B cell (primary cell): ENCODE measurements at regions not wholly inside any gene's neighbourhood (a gene's known extent, or its start where the extent isn't known, plus 50 kb on each side); places are given as distances from the start of the nearest gene placed in this dataset.

Source experiments
- ATAC-seq: fragments of 200-7000 bp; cut with Tn5 transposase; one replicate; pipeline ENCODE4 v1.10.0; 2021; ENCODE audit warnings: low read depth, mild to moderate bottlenecking, moderate number of reproducible peaks, moderate library complexity
- CTCF ChIA-PET: fragments of 350-600 bp; sonication (Branson Sonifier 250); formaldehyde crosslinking; loops from one replicate; lab custom pipeline; 2021; ENCODE audit warnings: antibody characterized with exemption, inconsistent platforms; lab: Charles Lee
- POLR2A ChIA-PET: fragments of 350-600 bp; sonication (Branson Sonifier 250); formaldehyde crosslinking; loops from one replicate; lab custom pipeline; 2021; ENCODE audit warnings: antibody characterized with exemption; lab: Charles Lee
- DNase-seq: peaks from one replicate; pipeline ENCODE4 v3.0.0; 2013
- H2AFZ ChIP-seq: 2 replicates; pipeline ENCODE4 v1.6.1; 2012; ENCODE audit warnings: mild to moderate bottlenecking, low read depth, low read length; ENCODE audit not compliant: insufficient read depth, poor library complexity, severe bottlenecking
- H3K27ac ChIP-seq, 2 donors: 1 replicate in 1 of 2; 2 replicates in 1 of 2; pipeline ENCODE4 v1.5.1; 2012 to 2013; ENCODE audit warnings: low read length in 2 of 2, mild to moderate bottlenecking in 2 of 2, moderate library complexity in 1 of 2
- H3K27me3 ChIP-seq, 4 experiments: fragments of 200-600 bp in 1 of 4; sonication (generic) in 1 of 4; replicated peaks in 1 of 4; 1 replicate in 2 of 4; 2 replicates in 2 of 4; pipeline versions ENCODE4 v1.6.1 to v1.7.0; 2013 to 2016; ENCODE audit warnings: low read length in 3 of 4, mild to moderate bottlenecking in 2 of 4, mixed read lengths in 1 of 4, moderate library complexity in 1 of 4; ENCODE audit not compliant: insufficient read depth in 4 of 4, control insufficient read depth in 3 of 4; ENCODE audit errors: control extremely low read depth in 1 of 4
- H3K36me3 ChIP-seq, 2 experiments: replicated peaks in 1 of 2; 1 replicate in 1 of 2; 2 replicates in 1 of 2; pipeline versions ENCODE4 v1.6.1 to v1.7.1; 2013; ENCODE audit warnings: low read length in 1 of 2; ENCODE audit not compliant: insufficient read depth in 2 of 2, control insufficient read depth in 1 of 2; ENCODE audit errors: control extremely low read depth in 1 of 2, extremely low read depth in 1 of 2
- H3K4me1 ChIP-seq, 2 donors: fragments of 200-600 bp in 1 of 2; sonication (generic) in 1 of 2; 1 replicate in 1 of 2; 2 replicates in 1 of 2; pipeline versions ENCODE4 v1.5.1 to v1.6.1; 2013 to 2017; ENCODE audit warnings: low read length in 2 of 2; ENCODE audit not compliant: control insufficient read depth in 2 of 2, insufficient read depth in 2 of 2
- H3K4me2 ChIP-seq: replicated peaks from 2 replicates; pipeline ENCODE3; 2012; ENCODE audit warnings: mild to moderate bottlenecking, low read depth, low read length; ENCODE audit not compliant: poor library complexity, severe bottlenecking
- H3K4me3 ChIP-seq, 5 experiments: fragments of 200-600 bp in 1 of 5; sonication (generic) in 1 of 5; 1 replicate in 3 of 5; 2 replicates in 2 of 5; pipeline versions ENCODE4 v1.5.1 to v1.7.0; 2011 to 2016; ENCODE audit warnings: low read length in 4 of 5, mild to moderate bottlenecking in 4 of 5, low read depth in 2 of 5, control low read depth in 1 of 5, moderate library complexity in 1 of 5; ENCODE audit not compliant: insufficient read depth in 1 of 5; ENCODE audit errors: control extremely low read depth in 1 of 5, extremely low read depth in 1 of 5
- H3K79me2 ChIP-seq: fragments of 200-600 bp; sonication (generic); one replicate; pipeline ENCODE4 v1.6.0; 2016; ENCODE audit warnings: low read length; ENCODE audit not compliant: control insufficient read depth, insufficient read depth
- H3K9ac ChIP-seq: fragments of 200-600 bp; sonication (generic); 2 replicates; pipeline ENCODE4 v1.6.1; 2017; ENCODE audit warnings: mild to moderate bottlenecking, low read length, moderate library complexity
- H3K9me3 ChIP-seq, 3 donors: one replicate each; pipeline versions ENCODE4 v1.6.1 to v1.7.1; 2013; ENCODE audit warnings: low read length in 2 of 3; ENCODE audit not compliant: control insufficient read depth in 2 of 3, insufficient read depth in 1 of 3; ENCODE audit errors: control extremely low read depth in 1 of 3
- H4K20me1 ChIP-seq: 2 replicates; pipeline ENCODE4 v1.6.0; 2012; ENCODE audit warnings: mild to moderate bottlenecking, low read length; ENCODE audit not compliant: insufficient read depth, control insufficient read depth, poor library complexity, severe bottlenecking
- H3K27ac Mint-ChIP-seq: one replicate; pipeline ENCODE4 v1.8.0; 2021; ENCODE audit warnings: mixed read lengths
- H3K27me3 Mint-ChIP-seq: one replicate; pipeline ENCODE4 v1.8.0; 2021; ENCODE audit warnings: mixed read lengths
- H3K4me1 Mint-ChIP-seq: one replicate; pipeline ENCODE4 v1.8.0; 2021; ENCODE audit warnings: mixed read lengths
- H3K4me3 Mint-ChIP-seq: one replicate; pipeline ENCODE4 v1.8.0; 2021; ENCODE audit warnings: mixed read lengths
- H3K9me3 Mint-ChIP-seq: one replicate; pipeline ENCODE4 v1.8.0; 2022; ENCODE audit warnings: mixed read lengths; ENCODE audit not compliant: insufficient read depth
- EZH2 ChIP-seq: IDR thresholded peaks from 2 replicates; pipeline ENCODE4 v1.6.1; 2012; ENCODE audit warnings: borderline replicate concordance, low read depth, mild to moderate bottlenecking, moderate library complexity, low read length; ENCODE audit not compliant: insufficient read depth, poor library complexity, severe bottlenecking
- WGBS: methylation state at CpG from one replicate; pipeline ENCODE4 v1.1.5; 2013; ENCODE audit warnings: missing lambda C conversion rate; ENCODE audit not compliant: insufficient coverage; 5-methylcytosine and 5-hydroxymethylcytosine counted together
- intact Hi-C: fragments of 100-400 bp; cut with micrococcal nuclease; formaldehyde crosslinking; loops from one replicate; pipeline ENCODE4 v1.10.0; 2022
- TF ChIP-seq, protein P1 (sequence below): fragments of 200-600 bp; IDR thresholded peaks from one replicate; pipeline ENCODE4 v1.8.0; 2022; ENCODE audit warnings: antibody characterized with exemption, mild to moderate bottlenecking

DNA sequence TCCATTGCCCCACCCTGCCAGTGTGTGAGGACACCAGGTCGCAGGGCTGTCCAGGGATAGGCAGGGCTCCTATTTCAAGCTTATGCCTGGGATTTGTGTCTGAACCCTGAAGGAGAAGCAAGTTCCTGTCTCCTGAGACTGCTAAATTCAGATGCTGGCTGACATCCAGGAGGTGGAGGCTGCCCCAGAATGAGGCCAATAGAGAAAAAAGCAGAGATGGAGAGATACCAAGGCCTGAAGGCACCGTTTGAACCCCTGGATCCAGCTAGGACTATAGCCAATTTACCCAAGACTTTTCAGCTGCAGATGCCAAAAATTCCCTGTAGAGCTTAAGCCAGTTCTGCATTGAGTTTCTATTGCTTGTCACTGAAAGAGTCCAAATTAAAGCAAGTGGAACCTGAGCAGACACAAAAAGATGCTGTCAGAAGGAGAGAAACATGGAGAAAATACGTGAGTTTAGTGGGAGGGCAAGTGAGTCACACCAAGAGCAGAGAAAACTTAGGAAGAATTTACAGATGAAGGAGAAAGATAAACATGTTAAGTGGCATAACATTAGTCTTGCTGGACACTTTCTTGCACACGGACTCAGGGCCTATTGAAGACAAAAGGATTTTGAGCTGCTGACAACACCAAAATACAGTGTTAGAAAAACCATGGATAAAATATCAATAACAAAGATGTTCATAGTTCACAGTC is 148.6 kb downstream of the CNTN3 start:
- H3K4me1 Mint-ChIP-seq, result no peaks in the 10 kb centered on the region
- Histone ChIP-seq H3K27me3 (no peaks in the 10 kb centered on the region), H3K36me3 (no peaks in the 10 kb centered on the region), H3K9ac (no peak overlapping the region), H3K4me2 (no peak overlapping the region), H3K4me1 (no peaks in the 10 kb centered on the region), H3K27ac (no peak overlapping the region), H3K9me3 (peaks cover 0 to 4% (median 3%) of the 10 kb centered on the region in 3 donors), H3K79me2 (no peaks in the 10 kb centered on the region), H3K4me3 (no peak overlapping the region), H2AFZ (no peak overlapping the region), H4K20me1 (no peaks in the 10 kb centered on the region)
- CTCF ChIA-PET, result no interaction called here
- no peak overlapping the region for H3K4me3 Mint-ChIP-seq
- DNase-seq (no peak), ATAC-seq (no peak)
- TF ChIP-seq, protein P1, sequence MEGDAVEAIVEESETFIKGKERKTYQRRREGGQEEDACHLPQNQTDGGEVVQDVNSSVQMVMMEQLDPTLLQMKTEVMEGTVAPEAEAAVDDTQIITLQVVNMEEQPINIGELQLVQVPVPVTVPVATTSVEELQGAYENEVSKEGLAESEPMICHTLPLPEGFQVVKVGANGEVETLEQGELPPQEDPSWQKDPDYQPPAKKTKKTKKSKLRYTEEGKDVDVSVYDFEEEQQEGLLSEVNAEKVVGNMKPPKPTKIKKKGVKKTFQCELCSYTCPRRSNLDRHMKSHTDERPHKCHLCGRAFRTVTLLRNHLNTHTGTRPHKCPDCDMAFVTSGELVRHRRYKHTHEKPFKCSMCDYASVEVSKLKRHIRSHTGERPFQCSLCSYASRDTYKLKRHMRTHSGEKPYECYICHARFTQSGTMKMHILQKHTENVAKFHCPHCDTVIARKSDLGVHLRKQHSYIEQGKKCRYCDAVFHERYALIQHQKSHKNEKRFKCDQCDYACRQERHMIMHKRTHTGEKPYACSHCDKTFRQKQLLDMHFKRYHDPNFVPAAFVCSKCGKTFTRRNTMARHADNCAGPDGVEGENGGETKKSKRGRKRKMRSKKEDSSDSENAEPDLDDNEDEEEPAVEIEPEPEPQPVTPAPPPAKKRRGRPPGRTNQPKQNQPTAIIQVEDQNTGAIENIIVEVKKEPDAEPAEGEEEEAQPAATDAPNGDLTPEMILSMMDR, result no peak
- no peak for TF ChIP-seq EZH2
- intact Hi-C loops, result no loop called here
- POLR2A ChIA-PET, result no interaction called here
- WGBS, result 40% methylated on average over 3 of the region's 4 CpGs
- no peaks in the 10 kb centered on the region for H3K27me3 Mint-ChIP-seq
- no peaks in the 10 kb centered on the region for H3K9me3 Mint-ChIP-seq
- H3K27ac Mint-ChIP-seq, result no peak overlapping the region

DNA sequence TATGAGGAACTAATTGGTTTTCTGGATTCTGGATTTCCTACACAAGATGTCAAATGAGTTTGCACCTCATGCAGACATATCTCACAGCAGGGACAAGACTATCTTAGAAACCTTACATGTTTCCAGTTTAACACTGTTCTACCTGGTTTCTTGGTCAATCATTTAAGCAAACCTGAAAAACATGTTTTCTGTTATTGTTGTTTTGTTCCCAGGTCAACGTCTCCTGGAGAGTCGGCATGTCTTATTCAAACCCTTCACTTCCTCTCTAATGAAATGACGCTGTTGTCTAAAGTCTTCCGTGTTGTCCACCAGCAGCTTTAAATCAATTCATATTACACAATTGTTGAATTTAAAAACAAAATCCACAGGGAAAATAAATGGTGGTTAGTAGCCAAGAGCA is 150.9 kb downstream of the CNTN3 start:
- peaks cover 0 to 4% (median 0%) of the 10 kb centered on the region in 3 donors for H3K9me3 ChIP-seq
- intact Hi-C loops, result no loop called here

More for the DNA sequence above, 150.9 kb downstream of the CNTN3 start:
- no peak for ATAC-seq
- WGBS, result no CpG with 5 or more reads among the region's 4 CpGs
- no peaks in the 10 kb centered on the region for H3K27me3 Mint-ChIP-seq
- Histone ChIP-seq H3K4me2 (no peak overlapping the region), H3K4me1 (no peaks in the 10 kb centered on the region), H4K20me1 (no peaks in the 10 kb centered on the region), H3K27me3 (no peaks in the 10 kb centered on the region), H3K9ac (no peak overlapping the region), H3K27ac (no peak overlapping the region), H3K36me3 (no peaks in the 10 kb centered on the region), H2AFZ (no peak overlapping the region), H3K79me2 (no peaks in the 10 kb centered on the region), H3K4me3 (no peak overlapping the region)
- no peak overlapping the region for H3K4me3 Mint-ChIP-seq
- H3K9me3 Mint-ChIP-seq, result peaks cover 2% of the 10 kb centered on the region
- DNase-seq, result no peak
- TF ChIP-seq EZH2, result no peak
- TF ChIP-seq, protein P1, result no peak
- no peak overlapping the region for H3K27ac Mint-ChIP-seq
- CTCF ChIA-PET, result no interaction called here
- no peaks in the 10 kb centered on the region for H3K4me1 Mint-ChIP-seq
- POLR2A ChIA-PET, result no interaction called here
